Epithelial cell of prostate (primary cell): ENCODE measurements at regions not wholly inside any gene's neighbourhood (a gene's known extent, or its start where the extent isn't known, plus 50 kb on each side); places are given as distances from the start of the nearest gene placed in this dataset.

Source experiments
- DNase-seq: peaks from one replicate; pipeline ENCODE4 v3.0.0-alpha.2; 2011; ENCODE audit warnings: low read depth, low spot score
- H3K27ac ChIP-seq: fragments of 450-650 bp; 2 replicates; pipeline ENCODE4 v1.5.1; 2017; ENCODE audit warnings: mild to moderate bottlenecking

- DNase-seq = no peak
- H3K27ac ChIP-seq = no peak overlapping the region
These were observed 249.7 kb upstream of the MAP3K1 start for GRCh38 chr5:56565644-56566043.

- DNase-seq = no peak
- no peak overlapping the region for H3K27ac ChIP-seq
These were observed 250.1 kb upstream of the MAP3K1 start for GRCh38 chr5:56565283-56565615.

- DNase-seq = no peak
- H3K27ac ChIP-seq = no peak overlapping the region
These were observed 250.6 kb upstream of the MAP3K1 start for GRCh38 chr5:56564541-56565282.

- no peak for DNase-seq
- no peak overlapping the region for H3K27ac ChIP-seq
These were observed 253.9 kb upstream of the MAP3K1 start for GRCh38 chr5:56561455-56561854.

- no peak overlapping the region for H3K27ac ChIP-seq
- no peak for DNase-seq
These were observed 257.1 kb upstream of the MAP3K1 start for GRCh38 chr5:56558131-56558745.

GRCh38 chr5:56557198-56557597, 258.2 kb upstream of the MAP3K1 start:
- no peak for DNase-seq
- H3K27ac ChIP-seq = no peak overlapping the region

- DNase-seq = no peak
These were observed 262.6 kb upstream of the MAP3K1 start for GRCh38 chr5:56552612-56553268.

GRCh38 chr5:56550227-56550626, 265.1 kb upstream of the MAP3K1 start:
- DNase-seq = no peak
- no peak overlapping the region for H3K27ac ChIP-seq

More at GRCh38 chr5:56552612-56553268, 262.6 kb upstream of the MAP3K1 start:
- H3K27ac ChIP-seq = no peak overlapping the region

- no peak overlapping the region for H3K27ac ChIP-seq
- DNase-seq = no peak
These were observed 266.1 kb upstream of the MAP3K1 start for GRCh38 chr5:56549096-56549886.

GRCh38 chr5:56545016-56545415, 270.3 kb upstream of the MAP3K1 start:
- DNase-seq = no peak
- peak overlapping the region; percentile 99 for H3K27ac ChIP-seq

- DNase-seq = peak; percentile 78
- H3K27ac ChIP-seq = peak overlapping the region; percentile 99
These were observed 271.6 kb upstream of the MAP3K1 start for GRCh38 chr5:56543441-56544388.

- DNase-seq = no peak
- H3K27ac ChIP-seq = no peak overlapping the region
These were observed 275.1 kb upstream of the MAP3K1 start for GRCh38 chr5:56540266-56540665.

- no peak overlapping the region for H3K27ac ChIP-seq
- no peak for DNase-seq
These were observed 276.8 kb upstream of the MAP3K1 start for GRCh38 chr5:56538580-56538979.

- H3K27ac ChIP-seq = no peak overlapping the region
- DNase-seq = no peak
These were observed 280.0 kb upstream of the MAP3K1 start for GRCh38 chr5:56535347-56535746.

GRCh38 chr5:56534102-56534829, 281.1 kb upstream of the MAP3K1 start:
- DNase-seq = peak; percentile 57
- H3K27ac ChIP-seq = peak overlapping the region; percentile 42

- H3K27ac ChIP-seq = no peak overlapping the region
- no peak for DNase-seq
These were observed 282.9 kb upstream of the MAP3K1 start for GRCh38 chr5:56532466-56532865.

- no peak for DNase-seq
These were observed 284.7 kb upstream of the MAP3K1 start for GRCh38 chr5:56530626-56531138.

GRCh38 chr5:56529666-56530430, 285.5 kb upstream of the MAP3K1 start:
- DNase-seq = no peak
- H3K27ac ChIP-seq = peak overlapping the region; percentile 43

More at GRCh38 chr5:56530626-56531138, 284.7 kb upstream of the MAP3K1 start:
- no peak overlapping the region for H3K27ac ChIP-seq
